NB4 (cell line): ENCODE measurements at regions not wholly inside any gene's neighbourhood (a gene's known extent, or its start where the extent isn't known, plus 50 kb on each side); places are given as distances from the start of the nearest gene placed in this dataset.

ENCODE experiments used
- CTCF ChIP-seq: IDR thresholded peaks from one replicate; pipeline ENCODE4 v1.5.1; 2012; ENCODE audit warnings: low read depth, low read length
- POLR2A ChIP-seq: IDR thresholded peaks from 2 replicates; pipeline ENCODE4 v1.6.1; 2011; ENCODE audit warnings: mild to moderate bottlenecking; ENCODE audit not compliant: insufficient read length; ENCODE audit errors: extremely low read depth

GRCh38 chr10:125567529-125567928, 115.4 kb downstream of the TEX36 start:
- no peak for TF ChIP-seq CTCF
- TF ChIP-seq POLR2A = no peak
